ENCODE measurements at regions not wholly inside any gene's neighbourhood (a gene's known extent, or its start where the extent isn't known, plus 50 kb on each side); places are given as distances from the start of the nearest gene placed in this dataset.

- TF ChIP-seq CTCF (IDR thresholded peaks at IDR 0.05; ENCODE audit: control extremely low read depth in 1 of 3, insufficient read depth in 1 of 3, low read depth in 1 of 3, low read length in 3 of 3) (no peak), ATF2 (IDR thresholded peaks at IDR 0.05; ENCODE audit: low read length) (no peak), EP300 (IDR thresholded peaks at IDR 0.05; ENCODE audit: borderline replicate concordance in 1 of 2, low read depth in 2 of 2, low read length in 2 of 2) (no peak), POLR2AphosphoS5 (IDR thresholded peaks at IDR 0.05; ENCODE audit: low read depth, low read length) (no peak), YY1 (IDR thresholded peaks at IDR 0.05; ENCODE audit: low read depth, low read length) (no peak)
These were observed 318.1 kb downstream of the HHIPL2 start for GRCh38 chr1:222229672-222230312.

Measured in H1 (cell line).